Tongue (tissue), 1 donor: ENCODE measurements at regions not wholly inside any gene's neighbourhood (a gene's known extent, or its start where the extent isn't known, plus 50 kb on each side); places are given as distances from the start of the nearest gene placed in this dataset.
"Not testable (repeated sequence)": the region's sequence is repeated elsewhere in the genome, so short reads cannot be mapped to it uniquely, and the experiment has no call there.

Source experiments
- DNase-seq: peaks from one replicate; pipeline ENCODE4 v3.0.0-alpha.2; 2015

- DNase-seq, result no peak
Observed at GRCh38 chr9:110093871-110094270, 114.1 kb downstream of the C9orf152 start.

GRCh38 chr9:110095161-110095595, 112.8 kb downstream of the C9orf152 start:
- DNase-seq, result peak; percentile 64

- DNase-seq, result no peak
Observed at GRCh38 chr9:110095776-110096175, 112.2 kb downstream of the C9orf152 start.

- DNase-seq, result not testable (repeated sequence)
Observed at GRCh38 chr9:110096674-110097073, 111.3 kb downstream of the C9orf152 start.

GRCh38 chr9:110099236-110100095, 108.5 kb downstream of the C9orf152 start:
- DNase-seq, result peak; percentile 75

GRCh38 chr9:110101531-110102161, 106.3 kb downstream of the C9orf152 start:
- DNase-seq, result peak; percentile 97

- DNase-seq, result no peak
Observed at GRCh38 chr9:110103257-110103656, 104.7 kb downstream of the C9orf152 start.

- DNase-seq, result no peak
Observed at GRCh38 chr9:110104261-110104809, 103.6 kb downstream of the C9orf152 start.

- peak; percentile 72 for DNase-seq
Observed at GRCh38 chr9:110105107-110105506, 102.9 kb downstream of the C9orf152 start.

- no peak for DNase-seq
Observed at GRCh38 chr9:110106661-110107060, 101.3 kb downstream of the C9orf152 start.

GRCh38 chr9:110109333-110110092, 98.4 kb downstream of the C9orf152 start:
- peak; percentile 60 for DNase-seq

GRCh38 chr9:110110154-110110553, 97.8 kb downstream of the C9orf152 start:
- no peak for DNase-seq

GRCh38 chr9:110111868-110112267, 96.1 kb downstream of the C9orf152 start:
- DNase-seq, result no peak

- no peak for DNase-seq
Observed at GRCh38 chr9:110112792-110113191, 95.2 kb downstream of the C9orf152 start.

GRCh38 chr9:110114086-110114858, 93.7 kb downstream of the C9orf152 start:
- DNase-seq, result no peak

GRCh38 chr9:110114859-110115201, 93.1 kb downstream of the C9orf152 start:
- DNase-seq, result peak; percentile 64

GRCh38 chr9:110115341-110115820, 92.6 kb downstream of the C9orf152 start:
- DNase-seq, result peak; percentile 75

GRCh38 chr9:110115826-110116542, 92.0 kb downstream of the C9orf152 start:
- peak; percentile 45 for DNase-seq

- DNase-seq, result peak; percentile 91
Observed at GRCh38 chr9:110116543-110116885, 91.4 kb downstream of the C9orf152 start.

- no peak for DNase-seq
Observed at GRCh38 chr9:110121170-110121569, 86.8 kb downstream of the C9orf152 start.
